ENCODE measurements at regions not wholly inside any gene's neighbourhood (a gene's known extent, or its start where the extent isn't known, plus 50 kb on each side); places are given as distances from the start of the nearest gene placed in this dataset.

GRCh38 chr3:126262227-126262626 is 81.8 kb upstream of the ALDH1L1 start:
- Histone ChIP-seq H3K18ac (ENCODE audit: low read depth, low read length) (no peak overlapping the region), H4K20me1 (ENCODE audit: insufficient read depth, low read length) (no peaks in the 10 kb centered on the region), H2BK15ac (ENCODE audit: low read depth, low read length) (0 out of 3 replicates have a peak overlapping the region, but pooled peaks have one; percentile 84), H3K27me3 (ENCODE audit: control insufficient read depth, insufficient read depth, low read length) (no peaks in the 10 kb centered on the region), H2BK120ac (ENCODE audit: low read depth, low read length) (peak overlapping the region; percentile 93; the same call in 1 of the 2 replicates), H4K91ac (ENCODE audit: insufficient read depth, low read depth, low read length) (peak overlapping the region; percentile 97), H3K9ac (ENCODE audit: low read depth, low read length) (no peak overlapping the region), H3K4ac (ENCODE audit: low read depth, low read length) (0 out of 2 replicates have a peak overlapping the region, but pooled peaks have one; percentile 85), H3K27ac (ENCODE audit: insufficient read depth, low read length) (no peak overlapping the region), H3K4me1 (ENCODE audit: control insufficient read depth, insufficient read depth, low read length) (peaks cover 9% of the 10 kb centered on the region), H4K5ac (ENCODE audit: low read depth, low read length) (no peak overlapping the region), H3K56ac (ENCODE audit: extremely low read depth, insufficient read depth, low read length) (no peak overlapping the region), H3K14ac (replicated peaks; ENCODE audit: low read depth, low read length) (no peak overlapping the region), H3K4me2 (ENCODE audit: low read depth, low read length) (no peak overlapping the region), H4K8ac (ENCODE audit: low read depth in 2 of 2, low read length in 2 of 2) (no peak overlapping the region; a peak in 1 of 4 replicates), H2AK5ac (ENCODE audit: low read depth, low read length) (no peak overlapping the region), H3K4me3 (ENCODE audit: insufficient read depth, low read depth, low read length) (no peak overlapping the region), H3K79me1 (ENCODE audit: low read depth in 1 of 2, low read length in 2 of 2) (no peaks in the 10 kb centered on the region), H2BK20ac (ENCODE audit: low read depth, low read length) (no peak overlapping the region), H3K9me1 (ENCODE audit: insufficient read depth, low read length) (peaks cover 8% of the 10 kb centered on the region), H2AFZ (replicated peaks; ENCODE audit: low read length, poor library complexity) (no peak overlapping the region), H3K23ac (ENCODE audit: low read depth, low read length) (no peak overlapping the region), H2BK5ac (ENCODE audit: low read depth, low read length, poor library complexity, severe bottlenecking) (no peak overlapping the region), H3K36me3 (ENCODE audit: control insufficient read depth, insufficient read depth, low read length) (no peaks in the 10 kb centered on the region), H3K9me3 (ENCODE audit: control insufficient read depth, insufficient read depth, low read length) (peaks cover 4% of the 10 kb centered on the region), H2AK9ac (replicated peaks; ENCODE audit: low read depth, low read length, poor library complexity) (no peak overlapping the region)
- ChIA-PET CTCF (no interaction called here), POLR2A (ENCODE audit: unreplicated experiment) (no interaction called here)
- dilution Hi-C loops (cut with HindIII; ENCODE audit: low sequenced_read_pairs, unreplicated experiment): no loop called here
- intact Hi-C loops (cut with micrococcal nuclease): no loop called here
- TF ChIP-seq RAD21 (IDR thresholded peaks at IDR 0.05; ENCODE audit: low read length) (no peak), USF2 (IDR thresholded peaks at IDR 0.05; ENCODE audit: low read depth, low read length) (no peak)
- BruUV-seq (replicated peaks): no TSS peak
- WGBS, 2 experiments (ENCODE audit: extremely low coverage in 2 of 2, insufficient read length in 1 of 2): no CpG with 5 or more reads among the region's 3 CpGs
- DNase-seq (no peak), ATAC-seq (ENCODE audit: low read depth) (no peak)
- in situ Hi-C loops (cut with MboI; ENCODE audit: low sequenced_read_pairs): no loop called here

All from IMR-90 (cell line).